B cell (primary cell): ENCODE measurements at regions not wholly inside any gene's neighbourhood (a gene's known extent, or its start where the extent isn't known, plus 50 kb on each side); places are given as distances from the start of the nearest gene placed in this dataset.

Experiments
- ATAC-seq: fragments of 200-7000 bp; cut with Tn5 transposase; one replicate; pipeline ENCODE4 v1.10.0; 2021; ENCODE audit warnings: low read depth, mild to moderate bottlenecking, moderate number of reproducible peaks, moderate library complexity
- CTCF ChIA-PET: fragments of 350-600 bp; sonication (Branson Sonifier 250); formaldehyde crosslinking; loops from one replicate; lab custom pipeline; 2021; ENCODE audit warnings: antibody characterized with exemption, inconsistent platforms; lab: Charles Lee
- POLR2A ChIA-PET: fragments of 350-600 bp; sonication (Branson Sonifier 250); formaldehyde crosslinking; loops from one replicate; lab custom pipeline; 2021; ENCODE audit warnings: antibody characterized with exemption; lab: Charles Lee
- DNase-seq: peaks from one replicate; pipeline ENCODE4 v3.0.0; 2013
- H2AFZ ChIP-seq: 2 replicates; pipeline ENCODE4 v1.6.1; 2012; ENCODE audit warnings: mild to moderate bottlenecking, low read depth, low read length; ENCODE audit not compliant: insufficient read depth, poor library complexity, severe bottlenecking
- H3K27ac ChIP-seq, 2 donors: 1 replicate in 1 of 2; 2 replicates in 1 of 2; pipeline ENCODE4 v1.5.1; 2012 to 2013; ENCODE audit warnings: low read length in 2 of 2, mild to moderate bottlenecking in 2 of 2, moderate library complexity in 1 of 2
- H3K27me3 ChIP-seq, 4 experiments: fragments of 200-600 bp in 1 of 4; sonication (generic) in 1 of 4; replicated peaks in 1 of 4; 1 replicate in 2 of 4; 2 replicates in 2 of 4; pipeline versions ENCODE4 v1.6.1 to v1.7.0; 2013 to 2016; ENCODE audit warnings: low read length in 3 of 4, mild to moderate bottlenecking in 2 of 4, mixed read lengths in 1 of 4, moderate library complexity in 1 of 4; ENCODE audit not compliant: insufficient read depth in 4 of 4, control insufficient read depth in 3 of 4; ENCODE audit errors: control extremely low read depth in 1 of 4
- H3K36me3 ChIP-seq, 2 experiments: replicated peaks in 1 of 2; 1 replicate in 1 of 2; 2 replicates in 1 of 2; pipeline versions ENCODE4 v1.6.1 to v1.7.1; 2013; ENCODE audit warnings: low read length in 1 of 2; ENCODE audit not compliant: insufficient read depth in 2 of 2, control insufficient read depth in 1 of 2; ENCODE audit errors: control extremely low read depth in 1 of 2, extremely low read depth in 1 of 2
- H3K4me1 ChIP-seq, 2 donors: fragments of 200-600 bp in 1 of 2; sonication (generic) in 1 of 2; 1 replicate in 1 of 2; 2 replicates in 1 of 2; pipeline versions ENCODE4 v1.5.1 to v1.6.1; 2013 to 2017; ENCODE audit warnings: low read length in 2 of 2; ENCODE audit not compliant: control insufficient read depth in 2 of 2, insufficient read depth in 2 of 2
- H3K4me2 ChIP-seq: replicated peaks from 2 replicates; pipeline ENCODE3; 2012; ENCODE audit warnings: mild to moderate bottlenecking, low read depth, low read length; ENCODE audit not compliant: poor library complexity, severe bottlenecking
- H3K4me3 ChIP-seq, 5 experiments: fragments of 200-600 bp in 1 of 5; sonication (generic) in 1 of 5; 1 replicate in 3 of 5; 2 replicates in 2 of 5; pipeline versions ENCODE4 v1.5.1 to v1.7.0; 2011 to 2016; ENCODE audit warnings: low read length in 4 of 5, mild to moderate bottlenecking in 4 of 5, low read depth in 2 of 5, control low read depth in 1 of 5, moderate library complexity in 1 of 5; ENCODE audit not compliant: insufficient read depth in 1 of 5; ENCODE audit errors: control extremely low read depth in 1 of 5, extremely low read depth in 1 of 5
- H3K79me2 ChIP-seq: fragments of 200-600 bp; sonication (generic); one replicate; pipeline ENCODE4 v1.6.0; 2016; ENCODE audit warnings: low read length; ENCODE audit not compliant: control insufficient read depth, insufficient read depth
- H3K9ac ChIP-seq: fragments of 200-600 bp; sonication (generic); 2 replicates; pipeline ENCODE4 v1.6.1; 2017; ENCODE audit warnings: mild to moderate bottlenecking, low read length, moderate library complexity
- H3K9me3 ChIP-seq, 3 donors: one replicate each; pipeline versions ENCODE4 v1.6.1 to v1.7.1; 2013; ENCODE audit warnings: low read length in 2 of 3; ENCODE audit not compliant: control insufficient read depth in 2 of 3, insufficient read depth in 1 of 3; ENCODE audit errors: control extremely low read depth in 1 of 3
- H4K20me1 ChIP-seq: 2 replicates; pipeline ENCODE4 v1.6.0; 2012; ENCODE audit warnings: mild to moderate bottlenecking, low read length; ENCODE audit not compliant: insufficient read depth, control insufficient read depth, poor library complexity, severe bottlenecking
- H3K27ac Mint-ChIP-seq: one replicate; pipeline ENCODE4 v1.8.0; 2021; ENCODE audit warnings: mixed read lengths
- H3K27me3 Mint-ChIP-seq: one replicate; pipeline ENCODE4 v1.8.0; 2021; ENCODE audit warnings: mixed read lengths
- H3K4me1 Mint-ChIP-seq: one replicate; pipeline ENCODE4 v1.8.0; 2021; ENCODE audit warnings: mixed read lengths
- H3K4me3 Mint-ChIP-seq: one replicate; pipeline ENCODE4 v1.8.0; 2021; ENCODE audit warnings: mixed read lengths
- H3K9me3 Mint-ChIP-seq: one replicate; pipeline ENCODE4 v1.8.0; 2022; ENCODE audit warnings: mixed read lengths; ENCODE audit not compliant: insufficient read depth
- EZH2 ChIP-seq: IDR thresholded peaks from 2 replicates; pipeline ENCODE4 v1.6.1; 2012; ENCODE audit warnings: borderline replicate concordance, low read depth, mild to moderate bottlenecking, moderate library complexity, low read length; ENCODE audit not compliant: insufficient read depth, poor library complexity, severe bottlenecking
- WGBS: methylation state at CpG from one replicate; pipeline ENCODE4 v1.1.5; 2013; ENCODE audit warnings: missing lambda C conversion rate; ENCODE audit not compliant: insufficient coverage; 5-methylcytosine and 5-hydroxymethylcytosine counted together
- intact Hi-C: fragments of 100-400 bp; cut with micrococcal nuclease; formaldehyde crosslinking; loops from one replicate; pipeline ENCODE4 v1.10.0; 2022
- TF ChIP-seq, protein P1 (sequence below): fragments of 200-600 bp; IDR thresholded peaks from one replicate; pipeline ENCODE4 v1.8.0; 2022; ENCODE audit warnings: antibody characterized with exemption, mild to moderate bottlenecking

DNA sequence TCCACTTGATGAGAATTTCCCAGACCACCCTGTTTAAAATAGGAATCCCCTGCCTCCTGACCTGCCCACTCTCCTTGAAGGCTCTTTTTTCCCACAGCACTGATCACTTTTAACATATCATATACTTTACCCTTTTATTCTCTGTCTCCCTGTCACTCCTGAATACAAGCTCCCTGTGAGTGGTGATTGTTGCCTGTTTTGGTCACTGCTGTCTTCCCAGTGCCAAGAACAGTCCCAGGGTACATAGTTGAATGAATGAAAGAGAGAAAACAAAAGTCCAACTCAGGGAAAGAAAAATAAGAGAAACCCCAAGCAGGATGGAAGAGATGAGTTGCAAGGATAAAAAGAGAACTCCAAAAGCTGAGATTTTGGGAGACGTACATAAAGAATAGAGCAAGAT, 500.3 kb upstream of the LMCD1 start:
- ATAC-seq (no peak), DNase-seq (no peak)
- Mint-ChIP-seq H3K9me3 (no peaks in the 10 kb centered on the region), H3K27me3 (no peaks in the 10 kb centered on the region), H3K27ac (no peak overlapping the region), H3K4me1 (no peaks in the 10 kb centered on the region), H3K4me3 (no peak overlapping the region)
- Histone ChIP-seq H3K79me2 (no peaks in the 10 kb centered on the region), H3K4me1 (no peaks in the 10 kb centered on the region), H3K9me3 (peaks cover 0 to 4% (median 0%) of the 10 kb centered on the region in 3 donors), H3K4me3 (no peak overlapping the region), H3K4me2 (no peak overlapping the region), H3K27ac (no peak overlapping the region), H4K20me1 (no peaks in the 10 kb centered on the region), H2AFZ (no peak overlapping the region), H3K36me3 (no peaks in the 10 kb centered on the region), H3K27me3 (no peaks in the 10 kb centered on the region), H3K9ac (no peak overlapping the region)
- CTCF ChIA-PET, result no interaction called here
- 36% methylated on average over 1 of the region's 1 CpG for WGBS
- POLR2A ChIA-PET, result no interaction called here
- no peak for TF ChIP-seq EZH2
- TF ChIP-seq, protein P1, sequence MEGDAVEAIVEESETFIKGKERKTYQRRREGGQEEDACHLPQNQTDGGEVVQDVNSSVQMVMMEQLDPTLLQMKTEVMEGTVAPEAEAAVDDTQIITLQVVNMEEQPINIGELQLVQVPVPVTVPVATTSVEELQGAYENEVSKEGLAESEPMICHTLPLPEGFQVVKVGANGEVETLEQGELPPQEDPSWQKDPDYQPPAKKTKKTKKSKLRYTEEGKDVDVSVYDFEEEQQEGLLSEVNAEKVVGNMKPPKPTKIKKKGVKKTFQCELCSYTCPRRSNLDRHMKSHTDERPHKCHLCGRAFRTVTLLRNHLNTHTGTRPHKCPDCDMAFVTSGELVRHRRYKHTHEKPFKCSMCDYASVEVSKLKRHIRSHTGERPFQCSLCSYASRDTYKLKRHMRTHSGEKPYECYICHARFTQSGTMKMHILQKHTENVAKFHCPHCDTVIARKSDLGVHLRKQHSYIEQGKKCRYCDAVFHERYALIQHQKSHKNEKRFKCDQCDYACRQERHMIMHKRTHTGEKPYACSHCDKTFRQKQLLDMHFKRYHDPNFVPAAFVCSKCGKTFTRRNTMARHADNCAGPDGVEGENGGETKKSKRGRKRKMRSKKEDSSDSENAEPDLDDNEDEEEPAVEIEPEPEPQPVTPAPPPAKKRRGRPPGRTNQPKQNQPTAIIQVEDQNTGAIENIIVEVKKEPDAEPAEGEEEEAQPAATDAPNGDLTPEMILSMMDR, result no peak
- intact Hi-C loops, result no loop called here

DNA sequence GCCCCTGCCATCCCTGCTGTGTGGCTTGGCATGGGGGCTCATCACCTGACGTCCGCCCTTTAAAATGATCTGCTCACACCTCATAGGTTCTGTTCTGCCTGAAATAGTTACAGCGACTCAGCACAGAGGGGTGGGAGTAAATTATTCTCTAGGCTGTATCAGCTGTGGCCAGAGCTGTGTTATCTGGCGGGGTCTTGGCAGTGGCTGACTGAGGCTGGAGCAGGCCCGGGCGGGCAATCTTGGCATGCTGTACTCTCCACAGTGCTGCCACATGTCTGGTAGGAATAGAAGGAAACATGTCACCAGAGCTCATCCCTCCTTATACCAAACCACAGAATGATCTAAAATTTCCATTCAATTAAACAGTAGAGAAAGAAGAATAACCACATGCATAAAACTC, 499.9 kb upstream of the LMCD1 start:
- no peak overlapping the region for H3K27ac Mint-ChIP-seq
- no peaks in the 10 kb centered on the region for H3K4me1 Mint-ChIP-seq
- Histone ChIP-seq H3K4me1 (no peaks in the 10 kb centered on the region), H3K9me3 (peaks cover 0 to 4% (median 0%) of the 10 kb centered on the region in 3 donors), H3K4me3 (no peak overlapping the region), H2AFZ (no peak overlapping the region), H3K79me2 (no peaks in the 10 kb centered on the region), H3K9ac (no peak overlapping the region), H3K4me2 (no peak overlapping the region), H3K36me3 (no peaks in the 10 kb centered on the region), H3K27me3 (no peaks in the 10 kb centered on the region), H3K27ac (no peak overlapping the region), H4K20me1 (no peaks in the 10 kb centered on the region)
- H3K4me3 Mint-ChIP-seq, result no peak overlapping the region
- intact Hi-C loops, result no loop called here
- whole genome bisulfite sequencing, result 100% methylated on average over 1 of the region's 6 CpGs
- TF ChIP-seq, protein P1, result no peak
- TF ChIP-seq EZH2, result no peak
- POLR2A ChIA-PET, result no interaction called here
- no peaks in the 10 kb centered on the region for H3K27me3 Mint-ChIP-seq
- no peak for DNase-seq
- ATAC-seq, result no peak
- H3K9me3 Mint-ChIP-seq, result no peaks in the 10 kb centered on the region
- CTCF ChIA-PET, result no interaction called here
